ENCODE measurements at regions not wholly inside any gene's neighbourhood (a gene's known extent, or its start where the extent isn't known, plus 50 kb on each side); places are given as distances from the start of the nearest gene placed in this dataset.

GRCh38 chr13:111537115-111537728 is 216.8 kb downstream of the TEX29 start:
- Histone ChIP-seq H3K23ac (ENCODE audit: insufficient read length, low read depth, low read length) (no peak overlapping the region), H4K5ac (ENCODE audit: insufficient read length, low read depth, low read length) (no peak overlapping the region), H2AFZ (ENCODE audit: low read length) (no peak overlapping the region), H3K18ac (ENCODE audit: insufficient read length, low read depth, low read length) (no peak overlapping the region), H3K56ac (ENCODE audit: insufficient read length, low read depth, low read length) (no peak overlapping the region), H3K27me3 (ENCODE audit: insufficient read depth, low read length) (peaks cover 10% of the 10 kb centered on the region; the same call in 1 of the 2 replicates), H3K9me3 (ENCODE audit: control insufficient read depth, low read depth, low read length) (no peaks in the 10 kb centered on the region), H3K23me2 (ENCODE audit: insufficient read length, low read depth, low read length, poor library complexity, severe bottlenecking) (peaks cover 6% of the 10 kb centered on the region), H3K4me1 (ENCODE audit: insufficient read depth, low read length) (peaks cover 12% of the 10 kb centered on the region), H3K4ac (ENCODE audit: low read depth, low read length) (no peak overlapping the region), H4K91ac (ENCODE audit: insufficient read length, low read depth, low read length) (no peak overlapping the region), H3K79me1 (ENCODE audit: insufficient read depth, low read depth, low read length, poor library complexity, severe bottlenecking) (no peaks in the 10 kb centered on the region), H3K4me2 (ENCODE audit: insufficient read depth, insufficient read length, low read length) (no peak overlapping the region), H3K14ac (ENCODE audit: insufficient read depth, low read length) (no peak overlapping the region), H4K20me1 (ENCODE audit: control insufficient read depth, insufficient read depth, insufficient read length) (no peaks in the 10 kb centered on the region), H2AK5ac (ENCODE audit: insufficient read length, low read length) (no peak overlapping the region), H2BK15ac (ENCODE audit: low read depth, low read length) (no peak overlapping the region), H3K27ac (ENCODE audit: insufficient read length, low read depth, low read length) (no peak overlapping the region), H2BK5ac (ENCODE audit: insufficient read length, low read length) (no peak overlapping the region), H2BK120ac (ENCODE audit: low read depth, low read length, poor library complexity, severe bottlenecking) (no peak overlapping the region), H2BK20ac (ENCODE audit: low read depth, low read length, poor library complexity, severe bottlenecking) (no peak overlapping the region), H3K79me2 (ENCODE audit: insufficient read depth, low read length) (no peaks in the 10 kb centered on the region), H2BK12ac (ENCODE audit: insufficient read length, low read depth, low read length) (no peak overlapping the region), H3T11ph (ENCODE audit: low read length) (no peak overlapping the region), H4K8ac (replicated peaks; ENCODE audit: insufficient read length, low read depth, low read length) (no peak overlapping the region), H3K9ac (ENCODE audit: extremely low read depth, insufficient read length, low read length) (no peak overlapping the region)
- Mint-ChIP-seq H3K36me3 (ENCODE audit: insufficient read depth in 1 of 3, low read depth in 3 of 3) (no peaks in the 10 kb centered on the region), H3K27ac (peak overlapping the region in 1 of 3 experiments; percentile 54; a peak in 1 of 7 replicates), H3K4me3 (no peak overlapping the region), H3K27me3 (ENCODE audit: low read depth) (peaks cover 72% of the 10 kb centered on the region), H3K4me1 (peaks cover 56 to 71% of the 10 kb centered on the region in 2 experiments), H3K9me3 (no peaks in the 10 kb centered on the region; a peak in 1 of 5 replicates)
- no peak for TF ChIP-seq CTCF (conservative IDR thresholded peaks at IDR 0.05)
- no CpG with 5 or more reads among the region's 15 CpGs for WGBS (ENCODE audit: extremely low coverage, insufficient read length, low lambda C conversion rate)
- DNase-seq = no peak
